BJ (cell line): ENCODE measurements at regions not wholly inside any gene's neighbourhood (a gene's known extent, or its start where the extent isn't known, plus 50 kb on each side); places are given as distances from the start of the nearest gene placed in this dataset.

Experiments
- CTCF ChIA-PET: fragments of 350-600 bp; formaldehyde crosslinking; extraction: SDS; loops from one replicate; lab custom pipeline; 2021; ENCODE audit warnings: antibody characterized with exemption, inconsistent platforms; lab: Yijun Ruan, JAX
- POLR2A ChIA-PET: fragments of 300-600 bp; sonication (Branson Sonifier 250); formaldehyde crosslinking; extraction: SDS; loops from one replicate; lab custom pipeline; 2021; ENCODE audit warnings: antibody characterized with exemption; lab: Charles Lee
- DNase-seq: peaks from one replicate; pipeline ENCODE4 v3.0.0-alpha.2; 2011; ENCODE audit warnings: low read depth
- H3K27me3 ChIP-seq: 2 replicates; pipeline ENCODE4 v1.6.0; 2011; ENCODE audit warnings: low read length; ENCODE audit not compliant: control insufficient read depth, insufficient read depth
- H3K36me3 ChIP-seq: 2 replicates; pipeline ENCODE4 v1.5.1; 2011; ENCODE audit warnings: low read length; ENCODE audit not compliant: control insufficient read depth, insufficient read depth
- H3K4me3 ChIP-seq: 2 replicates; pipeline ENCODE4 v1.5.1; 2011; ENCODE audit warnings: low read depth, mild to moderate bottlenecking, control low read depth, low read length
- TF ChIP-seq, protein P1 (sequence below): IDR thresholded peaks from 2 replicates; pipeline ENCODE4 v1.5.1; 2011; ENCODE audit warnings: low read depth, mild to moderate bottlenecking, control low read depth, inconsistent platforms, low read length, moderate library complexity; ENCODE audit not compliant: insufficient read depth

DNA sequence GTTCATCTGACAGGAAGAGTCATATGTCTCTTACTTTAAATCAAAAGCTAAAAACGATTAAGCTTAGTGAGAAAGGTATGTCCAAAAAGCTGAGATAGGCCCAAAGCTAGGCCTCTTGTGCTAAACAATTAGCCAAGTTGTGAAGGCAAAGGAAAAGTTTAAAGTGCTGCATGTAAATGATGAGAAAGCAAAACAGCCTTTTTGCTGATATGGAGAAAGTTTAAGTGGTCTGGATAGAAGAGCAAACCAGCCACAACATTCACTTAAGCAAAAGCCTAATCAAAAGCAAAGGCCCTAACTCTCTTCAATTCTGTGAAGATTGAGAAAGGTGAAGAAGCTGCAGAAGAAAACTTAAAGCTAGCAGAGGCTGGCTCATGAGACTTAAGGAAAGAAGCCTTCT lies 511.3 kb upstream of the FAM98A start:
- no peak overlapping the region for H3K4me3 ChIP-seq
- POLR2A ChIA-PET = no interaction called here
- no peaks in the 10 kb centered on the region for H3K27me3 ChIP-seq
- no peak for DNase-seq
- TF ChIP-seq, protein P1, sequence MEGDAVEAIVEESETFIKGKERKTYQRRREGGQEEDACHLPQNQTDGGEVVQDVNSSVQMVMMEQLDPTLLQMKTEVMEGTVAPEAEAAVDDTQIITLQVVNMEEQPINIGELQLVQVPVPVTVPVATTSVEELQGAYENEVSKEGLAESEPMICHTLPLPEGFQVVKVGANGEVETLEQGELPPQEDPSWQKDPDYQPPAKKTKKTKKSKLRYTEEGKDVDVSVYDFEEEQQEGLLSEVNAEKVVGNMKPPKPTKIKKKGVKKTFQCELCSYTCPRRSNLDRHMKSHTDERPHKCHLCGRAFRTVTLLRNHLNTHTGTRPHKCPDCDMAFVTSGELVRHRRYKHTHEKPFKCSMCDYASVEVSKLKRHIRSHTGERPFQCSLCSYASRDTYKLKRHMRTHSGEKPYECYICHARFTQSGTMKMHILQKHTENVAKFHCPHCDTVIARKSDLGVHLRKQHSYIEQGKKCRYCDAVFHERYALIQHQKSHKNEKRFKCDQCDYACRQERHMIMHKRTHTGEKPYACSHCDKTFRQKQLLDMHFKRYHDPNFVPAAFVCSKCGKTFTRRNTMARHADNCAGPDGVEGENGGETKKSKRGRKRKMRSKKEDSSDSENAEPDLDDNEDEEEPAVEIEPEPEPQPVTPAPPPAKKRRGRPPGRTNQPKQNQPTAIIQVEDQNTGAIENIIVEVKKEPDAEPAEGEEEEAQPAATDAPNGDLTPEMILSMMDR = no peak
- CTCF ChIA-PET = no interaction called here
- H3K36me3 ChIP-seq = no peaks in the 10 kb centered on the region

DNA sequence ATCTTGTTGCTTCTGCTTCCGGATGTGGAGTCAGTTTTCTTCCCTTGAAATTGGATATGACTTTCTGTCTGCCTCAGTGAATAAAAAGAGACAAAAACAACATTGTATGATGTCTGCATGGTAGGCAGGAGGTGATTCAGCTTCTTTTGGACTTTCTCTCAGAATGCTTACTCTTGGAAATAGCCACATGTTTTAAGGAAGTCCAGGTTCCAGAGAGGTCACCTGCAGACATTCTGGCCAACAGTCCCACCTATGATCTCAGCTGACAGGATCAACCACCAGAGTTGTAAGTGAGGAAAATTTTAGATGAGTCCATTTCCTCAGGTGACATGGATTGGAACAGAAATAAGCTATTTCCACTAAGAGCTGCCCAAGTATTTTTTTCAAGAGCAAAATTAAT lies 508.7 kb upstream of the FAM98A start:
- Histone ChIP-seq H3K4me3 (no peak overlapping the region), H3K27me3 (no peaks in the 10 kb centered on the region), H3K36me3 (no peaks in the 10 kb centered on the region)
- DNase-seq = no peak
- CTCF ChIA-PET = no interaction called here
- TF ChIP-seq, protein P1 = no peak
- POLR2A ChIA-PET = no interaction called here

GRCh38 chr2:34105006-34105767 lies 506.1 kb upstream of the FAM98A start:
- ChIA-PET CTCF (interaction anchor here (0.7 to 1.3 kb wide), 2 partner anchors 9 to 1305 kb away, joined by 3 to 4 read pairs; no protein-coding TSS in a partner anchor), POLR2A (no interaction called here)
- Histone ChIP-seq H3K36me3 (no peaks in the 10 kb centered on the region), H3K4me3 (no peak overlapping the region), H3K27me3 (no peaks in the 10 kb centered on the region)
- TF ChIP-seq, protein P1 = no peak
- DNase-seq = peak; percentile 14

DNA sequence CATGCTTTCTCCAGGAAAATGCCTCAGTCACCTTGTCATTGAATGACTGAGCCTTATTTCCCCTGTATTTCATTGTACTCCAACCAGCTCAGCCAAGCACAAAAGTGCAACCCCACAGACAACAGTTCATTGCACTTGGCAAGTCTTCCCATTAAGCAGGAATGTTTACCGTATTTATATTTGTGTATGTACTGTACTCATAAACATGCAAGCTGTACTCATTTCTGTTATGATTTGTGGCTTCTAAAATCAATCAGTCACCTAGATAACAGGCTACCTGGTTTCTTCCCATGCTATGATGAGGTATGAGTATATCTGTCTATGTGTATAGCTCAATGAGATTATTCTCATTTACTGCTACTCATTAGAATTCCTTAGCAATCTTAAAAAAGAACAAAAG lies 505.5 kb upstream of the FAM98A start:
- TF ChIP-seq, protein P1 = no peak
- no peak for DNase-seq

DNA sequence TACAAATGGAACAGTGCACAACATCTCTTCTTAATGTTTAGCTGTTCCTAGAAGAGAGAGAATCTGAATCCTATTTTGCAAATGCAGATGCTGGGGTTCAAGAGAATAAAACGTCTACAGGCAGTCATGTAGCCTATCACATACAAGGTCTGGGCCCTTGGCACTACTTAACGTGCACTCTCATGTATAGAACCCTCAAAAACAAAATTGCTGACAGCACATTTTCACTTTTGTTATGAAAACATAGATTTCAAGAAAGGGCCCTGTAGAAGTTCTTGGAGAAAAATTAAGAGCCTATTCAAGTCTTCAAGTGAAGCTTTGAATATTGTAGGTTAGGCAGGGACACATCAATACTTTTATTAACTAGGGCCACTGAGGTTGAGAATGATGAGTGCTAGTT lies 504.3 kb upstream of the FAM98A start:
- POLR2A ChIA-PET = no interaction called here
- H3K4me3 ChIP-seq = no peak overlapping the region
- H3K36me3 ChIP-seq = no peaks in the 10 kb centered on the region
- TF ChIP-seq, protein P1 = no peak
- CTCF ChIA-PET = interaction anchor here (0.6 kb wide), 1 partner anchor 340 kb away, joined by 3 read pairs; no protein-coding TSS in a partner anchor
- H3K27me3 ChIP-seq = no peaks in the 10 kb centered on the region
- DNase-seq = no peak

More for the DNA sequence above, 505.5 kb upstream of the FAM98A start:
- H3K27me3 ChIP-seq = no peaks in the 10 kb centered on the region
- CTCF ChIA-PET = interaction anchor here (1.3 kb wide), 1 partner anchor 8 kb away, joined by 3 read pairs; no protein-coding TSS in a partner anchor
- POLR2A ChIA-PET = no interaction called here
- H3K36me3 ChIP-seq = no peaks in the 10 kb centered on the region
- H3K4me3 ChIP-seq = no peak overlapping the region
